Calu3 (cell line): ENCODE measurements at regions not wholly inside any gene's neighbourhood (a gene's known extent, or its start where the extent isn't known, plus 50 kb on each side); places are given as distances from the start of the nearest gene placed in this dataset.

ENCODE experiments used
- BruUV-seq: library from RNA; stranded (reverse); fragments of 400-500 nt; replicated peaks from 2 replicates; lab custom pipeline; 2021; lab: Mats Ljungman, UMichigan
- CTCF ChIA-PET: fragments of 300-600 bp; sonication (Branson Sonifier 250); formaldehyde crosslinking; loops from one replicate; lab custom pipeline; 2022; ENCODE audit warnings: antibody characterized with exemption; lab: Charles Lee
- DNase-seq: peaks from one replicate; pipeline ENCODE4 v3.0.0; 2022
- H3K27ac Mint-ChIP-seq: one replicate; pipeline ENCODE4 v1.8.0; 2022; ENCODE audit warnings: mixed read lengths; ENCODE audit not compliant: unreplicated experiment
- H3K27me3 Mint-ChIP-seq: one replicate; pipeline ENCODE4 v1.8.0; 2022; ENCODE audit warnings: mixed read lengths; ENCODE audit not compliant: unreplicated experiment
- H3K36me3 Mint-ChIP-seq: one replicate; pipeline ENCODE4 v1.8.0; 2022; ENCODE audit warnings: mild to moderate bottlenecking, moderate library complexity, mixed read lengths; ENCODE audit not compliant: insufficient read depth, unreplicated experiment
- H3K4me1 Mint-ChIP-seq: one replicate; pipeline ENCODE4 v1.8.0; 2022; ENCODE audit warnings: mild to moderate bottlenecking, low read depth, mixed read lengths; ENCODE audit not compliant: unreplicated experiment
- H3K4me3 Mint-ChIP-seq: one replicate; pipeline ENCODE4 v1.8.0; 2022; ENCODE audit warnings: mild to moderate bottlenecking, low read depth, moderate library complexity, mixed read lengths; ENCODE audit not compliant: unreplicated experiment
- H3K9me3 Mint-ChIP-seq: one replicate; pipeline ENCODE4 v1.8.0; 2022; ENCODE audit warnings: low read depth, mixed read lengths; ENCODE audit not compliant: unreplicated experiment
- intact Hi-C: fragments of 100-400 bp; cut with micrococcal nuclease; formaldehyde crosslinking; loops from one replicate; pipeline ENCODE4 v1.10.0; 2022; ENCODE audit not compliant: unreplicated experiment
- TF ChIP-seq, protein P1 (sequence below): fragments of 200-600 bp; IDR thresholded peaks from one replicate; pipeline ENCODE4 v1.8.0; 2022; ENCODE audit warnings: antibody characterized with exemption; ENCODE audit not compliant: unreplicated experiment

DNA sequence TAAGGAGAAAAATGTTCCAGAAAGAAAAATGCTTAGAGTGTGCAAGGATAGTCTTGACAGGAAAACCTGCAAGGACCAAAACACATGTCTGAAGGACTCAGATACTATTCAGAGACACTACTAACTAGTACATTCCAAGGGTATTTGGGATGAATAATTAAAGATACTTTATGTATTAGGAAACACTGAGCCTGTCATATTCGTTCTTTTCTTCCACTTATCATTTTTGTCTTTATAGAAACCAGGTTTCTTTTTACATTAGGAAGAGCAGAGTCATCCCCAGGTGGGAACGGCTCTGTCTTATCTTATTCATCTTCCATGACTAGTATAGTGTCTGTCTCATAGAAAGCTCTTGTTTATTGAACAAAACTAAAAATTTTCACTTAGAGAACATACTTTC lies 296.2 kb upstream of the ESRRG start:
- TF ChIP-seq, protein P1, sequence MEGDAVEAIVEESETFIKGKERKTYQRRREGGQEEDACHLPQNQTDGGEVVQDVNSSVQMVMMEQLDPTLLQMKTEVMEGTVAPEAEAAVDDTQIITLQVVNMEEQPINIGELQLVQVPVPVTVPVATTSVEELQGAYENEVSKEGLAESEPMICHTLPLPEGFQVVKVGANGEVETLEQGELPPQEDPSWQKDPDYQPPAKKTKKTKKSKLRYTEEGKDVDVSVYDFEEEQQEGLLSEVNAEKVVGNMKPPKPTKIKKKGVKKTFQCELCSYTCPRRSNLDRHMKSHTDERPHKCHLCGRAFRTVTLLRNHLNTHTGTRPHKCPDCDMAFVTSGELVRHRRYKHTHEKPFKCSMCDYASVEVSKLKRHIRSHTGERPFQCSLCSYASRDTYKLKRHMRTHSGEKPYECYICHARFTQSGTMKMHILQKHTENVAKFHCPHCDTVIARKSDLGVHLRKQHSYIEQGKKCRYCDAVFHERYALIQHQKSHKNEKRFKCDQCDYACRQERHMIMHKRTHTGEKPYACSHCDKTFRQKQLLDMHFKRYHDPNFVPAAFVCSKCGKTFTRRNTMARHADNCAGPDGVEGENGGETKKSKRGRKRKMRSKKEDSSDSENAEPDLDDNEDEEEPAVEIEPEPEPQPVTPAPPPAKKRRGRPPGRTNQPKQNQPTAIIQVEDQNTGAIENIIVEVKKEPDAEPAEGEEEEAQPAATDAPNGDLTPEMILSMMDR: no peak
- no TSS peak for BruUV-seq
- no peak for DNase-seq
- Mint-ChIP-seq H3K4me3 (no peak overlapping the region), H3K9me3 (no peaks in the 10 kb centered on the region), H3K27ac (no peak overlapping the region), H3K4me1 (no peaks in the 10 kb centered on the region), H3K27me3 (no peaks in the 10 kb centered on the region), H3K36me3 (no peaks in the 10 kb centered on the region)
- intact Hi-C loops: no loop called here
- CTCF ChIA-PET: no interaction called here

DNA sequence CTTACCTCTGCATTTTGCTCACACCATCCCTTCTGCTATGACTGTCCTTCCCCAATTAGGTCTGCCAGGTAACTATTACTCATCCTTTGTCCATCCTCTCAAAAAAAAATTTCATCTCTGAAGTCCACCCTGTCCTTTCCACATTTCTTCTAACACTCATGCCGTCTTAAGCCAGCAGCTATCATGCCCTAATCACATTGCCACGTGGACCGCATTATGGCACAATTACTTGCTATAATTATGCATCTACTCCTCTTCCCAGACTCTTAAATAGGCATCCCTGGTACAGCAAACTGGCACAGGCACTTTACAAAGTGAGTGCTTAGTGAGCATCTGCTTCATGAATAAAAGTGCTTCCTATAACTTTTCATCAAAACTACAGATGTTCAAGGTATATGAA lies 295.4 kb upstream of the ESRRG start:
- CTCF ChIA-PET: no interaction called here
- Mint-ChIP-seq H3K27ac (no peak overlapping the region), H3K36me3 (no peaks in the 10 kb centered on the region), H3K4me1 (no peaks in the 10 kb centered on the region), H3K9me3 (no peaks in the 10 kb centered on the region), H3K27me3 (no peaks in the 10 kb centered on the region), H3K4me3 (no peak overlapping the region)
- no peak for DNase-seq
- intact Hi-C loops: no loop called here
- TF ChIP-seq, protein P1: no peak
- BruUV-seq: no TSS peak

DNA sequence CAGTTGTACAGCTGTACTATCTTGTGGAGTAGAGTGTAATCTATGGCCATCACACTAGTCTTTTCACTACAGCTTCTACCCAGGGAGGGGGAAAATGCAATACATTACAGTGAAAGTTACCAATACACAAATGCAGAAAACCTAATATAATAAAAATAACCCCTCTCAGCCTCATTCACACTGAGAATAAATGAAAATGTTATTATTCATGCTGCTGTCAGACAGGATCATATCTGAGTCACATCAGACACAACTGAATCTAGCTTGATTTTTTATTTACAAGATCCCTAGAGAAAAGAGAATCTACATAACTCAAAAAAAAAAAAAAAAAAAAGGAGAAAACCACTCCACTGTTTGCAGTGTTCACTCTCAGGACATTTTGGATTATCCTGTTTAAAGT lies 293.9 kb upstream of the ESRRG start:
- no peak overlapping the region for H3K27ac Mint-ChIP-seq
- no peak overlapping the region for H3K4me3 Mint-ChIP-seq
- TF ChIP-seq, protein P1: no peak
- H3K9me3 Mint-ChIP-seq: no peaks in the 10 kb centered on the region
- BruUV-seq: no TSS peak
- no peaks in the 10 kb centered on the region for H3K4me1 Mint-ChIP-seq
- intact Hi-C loops: no loop called here
- H3K27me3 Mint-ChIP-seq: no peaks in the 10 kb centered on the region
- no peaks in the 10 kb centered on the region for H3K36me3 Mint-ChIP-seq
- CTCF ChIA-PET: no interaction called here
- DNase-seq: no peak

DNA sequence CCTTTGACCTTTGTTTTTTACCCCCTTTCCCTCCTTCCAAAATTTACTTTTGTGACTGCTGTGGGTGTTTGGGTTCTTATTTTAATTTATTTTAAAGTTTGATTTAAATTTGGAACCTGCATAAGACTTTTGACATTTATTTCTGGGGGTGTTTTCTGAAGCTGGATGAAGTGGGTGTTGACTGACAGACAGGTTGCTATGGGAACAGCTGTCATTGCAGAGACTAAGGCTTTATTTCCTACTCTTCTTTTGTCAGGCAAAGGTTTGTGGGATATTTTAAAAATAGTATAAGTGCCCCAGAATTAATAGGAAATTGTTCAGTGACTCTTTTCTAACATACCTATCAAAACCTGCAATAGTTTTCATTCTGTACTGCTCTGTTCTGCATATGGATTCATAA lies 290.8 kb upstream of the ESRRG start:
- no peaks in the 10 kb centered on the region for H3K36me3 Mint-ChIP-seq
- CTCF ChIA-PET: interaction anchor here (0.6 kb wide), 1 partner anchor 101 kb away, joined by 3 read pairs; no protein-coding TSS in a partner anchor
- H3K4me1 Mint-ChIP-seq: no peaks in the 10 kb centered on the region
- H3K9me3 Mint-ChIP-seq: no peaks in the 10 kb centered on the region
- BruUV-seq: no TSS peak
- no peaks in the 10 kb centered on the region for H3K27me3 Mint-ChIP-seq
- intact Hi-C loops: no loop called here
- H3K27ac Mint-ChIP-seq: no peak overlapping the region
- DNase-seq: no peak
- TF ChIP-seq, protein P1: no peak
- H3K4me3 Mint-ChIP-seq: no peak overlapping the region
